SK-N-SH treated with all-trans-retinoic acid at 6 μM for 48 hours (cell line): ENCODE measurements at regions not wholly inside any gene's neighbourhood (a gene's known extent, or its start where the extent isn't known, plus 50 kb on each side); places are given as distances from the start of the nearest gene placed in this dataset.

Experiments
- ATAC-seq: fragments of 200-7000 bp; cut with Tn5 transposase; 3 replicates; pipeline ENCODE4 v1.9.1; 2020; ENCODE audit warnings: mild to moderate bottlenecking, moderate library complexity
- ARNTL ChIP-seq: fragments of 450-650 bp; formaldehyde crosslinking; IDR thresholded peaks from 2 replicates; pipeline ENCODE4 v1.5.0; 2020; ENCODE audit warnings: low read depth, mild to moderate bottlenecking, moderate library complexity, borderline replicate concordance
- BACH2 ChIP-seq: fragments of 250-450 bp; sonication (Bioruptor Pico); IDR thresholded peaks from 2 replicates; pipeline ENCODE4 v1.9.0; 2021; ENCODE audit warnings: mild to moderate bottlenecking, borderline replicate concordance
- CSDC2 ChIP-seq: fragments of 250-450 bp; sonication (Bioruptor Pico); IDR thresholded peaks from 2 replicates; pipeline ENCODE4 v1.5.0; 2020; ENCODE audit warnings: mild to moderate bottlenecking, moderate library complexity
- ESRRG ChIP-seq: fragments of 250-450 bp; sonication (Bioruptor Pico); IDR thresholded peaks from 2 replicates; pipeline ENCODE4 v1.6.1; 2021; ENCODE audit warnings: mild to moderate bottlenecking
- ISL1 ChIP-seq: fragments of 250-450 bp; sonication (Bioruptor Pico); IDR thresholded peaks from 2 replicates; pipeline ENCODE4 v2.1.2; 2022; ENCODE audit warnings: mild to moderate bottlenecking, moderate library complexity
- OSR1 ChIP-seq: fragments of 250-450 bp; sonication (Bioruptor Pico); IDR thresholded peaks from 2 replicates; pipeline ENCODE4 v1.8.0; 2022; ENCODE audit warnings: moderate library complexity, mild to moderate bottlenecking, inconsistent platforms
- PPARA ChIP-seq: fragments of 250-450 bp; sonication (Bioruptor Pico); IDR thresholded peaks from 2 replicates; pipeline ENCODE4 v1.5.0; 2020; ENCODE audit warnings: mild to moderate bottlenecking, borderline replicate concordance
- RARB ChIP-seq: fragments of 250-450 bp; sonication (Bioruptor Pico); IDR thresholded peaks from 2 replicates; pipeline ENCODE4 v1.8.0; 2021; ENCODE audit warnings: mild to moderate bottlenecking, moderate library complexity
- SNAI2 ChIP-seq: fragments of 250-450 bp; sonication (Bioruptor Pico); IDR thresholded peaks from 2 replicates; pipeline ENCODE4 v1.5.0; 2020; ENCODE audit warnings: mild to moderate bottlenecking, moderate library complexity
- TCF4 ChIP-seq: fragments of 250-450 bp; sonication (Bioruptor Pico); IDR thresholded peaks from 2 replicates; pipeline ENCODE4 v1.8.0; 2021; ENCODE audit warnings: mild to moderate bottlenecking, moderate library complexity, borderline replicate concordance
- TOX ChIP-seq: fragments of 250-450 bp; sonication (Bioruptor Pico); IDR thresholded peaks from 2 replicates; pipeline ENCODE4 v1.8.0; 2021; ENCODE audit warnings: mild to moderate bottlenecking, moderate library complexity, borderline replicate concordance
- ZC3H10 ChIP-seq: fragments of 250-450 bp; sonication (Bioruptor Pico); IDR thresholded peaks from 2 replicates; pipeline ENCODE4 v1.5.1; 2021; ENCODE audit warnings: mild to moderate bottlenecking, moderate library complexity
- ZFP3 ChIP-seq: fragments of 250-450 bp; sonication (Bioruptor Pico); IDR thresholded peaks from 2 replicates; pipeline ENCODE4 v1.5.0; 2020; ENCODE audit warnings: mild to moderate bottlenecking, moderate library complexity
- ZFP30 ChIP-seq: fragments of 450-650 bp; formaldehyde crosslinking; IDR thresholded peaks from 2 replicates; pipeline ENCODE4 v1.5.0; 2022; ENCODE audit warnings: mild to moderate bottlenecking, moderate library complexity
- ZNF565 ChIP-seq: fragments of 450-650 bp; formaldehyde crosslinking; conservative IDR thresholded peaks from 2 replicates; pipeline ENCODE4 v1.5.0; 2020; ENCODE audit warnings: low read depth, mild to moderate bottlenecking, moderate library complexity
- ZNF70 ChIP-seq: fragments of 450-650 bp; formaldehyde crosslinking; IDR thresholded peaks from 2 replicates; pipeline ENCODE4 v1.5.0; 2020; ENCODE audit warnings: mild to moderate bottlenecking, moderate library complexity
- ZNF8 ChIP-seq: fragments of 450-650 bp; formaldehyde crosslinking; IDR thresholded peaks from 2 replicates; pipeline ENCODE4 v1.5.0; 2020; ENCODE audit warnings: mild to moderate bottlenecking, moderate library complexity
- TF ChIP-seq, protein P1 (sequence below): fragments of 250-450 bp; sonication (Bioruptor Pico); IDR thresholded peaks from 2 replicates; pipeline ENCODE4 v1.8.0; 2020; ENCODE audit warnings: mild to moderate bottlenecking, moderate library complexity, borderline replicate concordance
- TF ChIP-seq, protein P2 (sequence below): fragments of 250-450 bp; sonication (Bioruptor Pico); IDR thresholded peaks from 2 replicates; pipeline ENCODE4 v1.8.0; 2021; ENCODE audit warnings: low read depth, mild to moderate bottlenecking, moderate library complexity, borderline replicate concordance
- TF ChIP-seq, protein P3 (sequence below): fragments of 250-450 bp; sonication (Bioruptor Pico); IDR thresholded peaks from 2 replicates; pipeline ENCODE4 v1.5.1; 2020; ENCODE audit warnings: low read depth, mild to moderate bottlenecking, moderate library complexity
- TF ChIP-seq, protein P4 (sequence below): fragments of 250-450 bp; sonication (Bioruptor Pico); IDR thresholded peaks from 2 replicates; pipeline ENCODE4 v1.5.0; 2020; ENCODE audit warnings: mild to moderate bottlenecking, moderate library complexity

DNA sequence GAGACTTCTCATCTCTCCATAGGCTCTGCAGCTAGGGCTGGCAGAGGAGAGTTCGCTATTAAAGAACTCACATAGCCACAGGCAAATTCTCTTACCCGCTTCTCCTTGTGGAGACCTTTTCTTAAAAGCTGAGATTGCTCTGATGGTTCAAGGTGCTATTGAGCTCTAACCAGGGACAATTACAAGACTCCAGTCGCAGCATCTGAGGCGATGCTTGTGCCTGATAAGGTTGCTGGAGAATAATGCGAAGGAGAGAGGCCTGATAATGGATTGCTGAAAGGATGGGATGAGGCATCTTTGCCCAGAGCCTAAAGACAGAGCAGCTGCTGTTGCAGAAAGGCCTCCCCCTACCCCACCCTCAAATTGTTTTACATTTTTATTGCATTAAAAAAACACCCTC is 244.5 kb upstream of the SOX14 start:
- TF ChIP-seq ZNF70 (CRISPR knock-in tag): no peak
- no peak for TF ChIP-seq RARB (CRISPR knock-in tag)
- TF ChIP-seq ZNF8 (CRISPR knock-in tag): no peak
- no peak for TF ChIP-seq ZNF565 (CRISPR knock-in tag)
- TF ChIP-seq PPARA (CRISPR knock-in tag): no peak
- no peak for TF ChIP-seq ZC3H10 (CRISPR knock-in tag)
- TF ChIP-seq, protein P1, sequence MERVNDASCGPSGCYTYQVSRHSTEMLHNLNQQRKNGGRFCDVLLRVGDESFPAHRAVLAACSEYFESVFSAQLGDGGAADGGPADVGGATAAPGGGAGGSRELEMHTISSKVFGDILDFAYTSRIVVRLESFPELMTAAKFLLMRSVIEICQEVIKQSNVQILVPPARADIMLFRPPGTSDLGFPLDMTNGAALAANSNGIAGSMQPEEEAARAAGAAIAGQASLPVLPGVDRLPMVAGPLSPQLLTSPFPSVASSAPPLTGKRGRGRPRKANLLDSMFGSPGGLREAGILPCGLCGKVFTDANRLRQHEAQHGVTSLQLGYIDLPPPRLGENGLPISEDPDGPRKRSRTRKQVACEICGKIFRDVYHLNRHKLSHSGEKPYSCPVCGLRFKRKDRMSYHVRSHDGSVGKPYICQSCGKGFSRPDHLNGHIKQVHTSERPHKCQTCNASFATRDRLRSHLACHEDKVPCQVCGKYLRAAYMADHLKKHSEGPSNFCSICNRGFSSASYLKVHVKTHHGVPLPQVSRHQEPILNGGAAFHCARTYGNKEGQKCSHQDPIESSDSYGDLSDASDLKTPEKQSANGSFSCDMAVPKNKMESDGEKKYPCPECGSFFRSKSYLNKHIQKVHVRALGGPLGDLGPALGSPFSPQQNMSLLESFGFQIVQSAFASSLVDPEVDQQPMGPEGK (CRISPR knock-in tag): no peak
- TF ChIP-seq, protein P2, sequence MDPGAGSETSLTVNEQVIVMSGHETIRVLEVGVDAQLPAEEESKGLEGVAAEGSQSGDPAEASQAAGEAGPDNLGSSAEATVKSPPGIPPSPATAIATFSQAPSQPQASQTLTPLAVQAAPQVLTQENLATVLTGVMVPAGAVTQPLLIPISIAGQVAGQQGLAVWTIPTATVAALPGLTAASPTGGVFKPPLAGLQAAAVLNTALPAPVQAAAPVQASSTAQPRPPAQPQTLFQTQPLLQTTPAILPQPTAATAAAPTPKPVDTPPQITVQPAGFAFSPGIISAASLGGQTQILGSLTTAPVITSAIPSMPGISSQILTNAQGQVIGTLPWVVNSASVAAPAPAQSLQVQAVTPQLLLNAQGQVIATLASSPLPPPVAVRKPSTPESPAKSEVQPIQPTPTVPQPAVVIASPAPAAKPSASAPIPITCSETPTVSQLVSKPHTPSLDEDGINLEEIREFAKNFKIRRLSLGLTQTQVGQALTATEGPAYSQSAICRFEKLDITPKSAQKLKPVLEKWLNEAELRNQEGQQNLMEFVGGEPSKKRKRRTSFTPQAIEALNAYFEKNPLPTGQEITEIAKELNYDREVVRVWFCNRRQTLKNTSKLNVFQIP: no peak
- ATAC-seq: no peak

DNA sequence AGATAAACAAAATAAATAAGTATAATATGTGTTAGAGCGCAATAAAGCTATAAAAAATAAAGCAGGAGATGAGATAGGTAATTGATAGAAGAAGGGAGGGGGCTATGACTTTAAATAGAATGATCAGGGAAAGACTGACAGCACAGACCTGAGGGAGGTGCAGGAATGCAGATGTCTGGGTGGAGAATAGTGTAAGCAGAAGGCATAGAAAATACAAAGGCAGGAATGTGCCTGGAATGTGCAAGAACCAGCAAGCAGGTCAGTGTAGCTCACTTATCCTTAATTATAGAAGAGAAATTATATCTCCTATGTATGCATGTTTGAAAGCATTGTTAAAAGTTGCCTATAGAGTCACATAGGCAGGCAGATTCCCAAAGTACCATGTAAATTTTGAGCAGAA is 239.4 kb upstream of the SOX14 start:
- ATAC-seq: no peak
- TF ChIP-seq ZNF70 (CRISPR knock-in tag) (no peak), TCF4 (no peak), SNAI2 (CRISPR knock-in tag) (no peak), ZFP30 (CRISPR knock-in tag) (no peak), ZNF8 (CRISPR knock-in tag) (no peak), RARB (CRISPR knock-in tag) (no peak), BACH2 (CRISPR knock-in tag) (no peak), ZC3H10 (CRISPR knock-in tag) (no peak), OSR1 (CRISPR knock-in tag) (no peak), ZNF565 (CRISPR knock-in tag) (no peak), ISL1 (CRISPR knock-in tag) (no peak), ESRRG (CRISPR knock-in tag) (no peak), ZFP3 (no peak), PPARA (CRISPR knock-in tag) (no peak), CSDC2 (CRISPR knock-in tag) (no peak)
- TF ChIP-seq, protein P3, sequence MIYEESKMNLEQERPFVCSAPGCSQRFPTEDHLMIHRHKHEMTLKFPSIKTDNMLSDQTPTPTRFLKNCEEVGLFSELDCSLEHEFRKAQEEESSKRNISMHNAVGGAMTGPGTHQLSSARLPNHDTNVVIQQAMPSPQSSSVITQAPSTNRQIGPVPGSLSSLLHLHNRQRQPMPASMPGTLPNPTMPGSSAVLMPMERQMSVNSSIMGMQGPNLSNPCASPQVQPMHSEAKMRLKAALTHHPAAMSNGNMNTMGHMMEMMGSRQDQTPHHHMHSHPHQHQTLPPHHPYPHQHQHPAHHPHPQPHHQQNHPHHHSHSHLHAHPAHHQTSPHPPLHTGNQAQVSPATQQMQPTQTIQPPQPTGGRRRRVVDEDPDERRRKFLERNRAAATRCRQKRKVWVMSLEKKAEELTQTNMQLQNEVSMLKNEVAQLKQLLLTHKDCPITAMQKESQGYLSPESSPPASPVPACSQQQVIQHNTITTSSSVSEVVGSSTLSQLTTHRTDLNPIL: no peak
- TF ChIP-seq, protein P1 (CRISPR knock-in tag): no peak
- TF ChIP-seq, protein P4, sequence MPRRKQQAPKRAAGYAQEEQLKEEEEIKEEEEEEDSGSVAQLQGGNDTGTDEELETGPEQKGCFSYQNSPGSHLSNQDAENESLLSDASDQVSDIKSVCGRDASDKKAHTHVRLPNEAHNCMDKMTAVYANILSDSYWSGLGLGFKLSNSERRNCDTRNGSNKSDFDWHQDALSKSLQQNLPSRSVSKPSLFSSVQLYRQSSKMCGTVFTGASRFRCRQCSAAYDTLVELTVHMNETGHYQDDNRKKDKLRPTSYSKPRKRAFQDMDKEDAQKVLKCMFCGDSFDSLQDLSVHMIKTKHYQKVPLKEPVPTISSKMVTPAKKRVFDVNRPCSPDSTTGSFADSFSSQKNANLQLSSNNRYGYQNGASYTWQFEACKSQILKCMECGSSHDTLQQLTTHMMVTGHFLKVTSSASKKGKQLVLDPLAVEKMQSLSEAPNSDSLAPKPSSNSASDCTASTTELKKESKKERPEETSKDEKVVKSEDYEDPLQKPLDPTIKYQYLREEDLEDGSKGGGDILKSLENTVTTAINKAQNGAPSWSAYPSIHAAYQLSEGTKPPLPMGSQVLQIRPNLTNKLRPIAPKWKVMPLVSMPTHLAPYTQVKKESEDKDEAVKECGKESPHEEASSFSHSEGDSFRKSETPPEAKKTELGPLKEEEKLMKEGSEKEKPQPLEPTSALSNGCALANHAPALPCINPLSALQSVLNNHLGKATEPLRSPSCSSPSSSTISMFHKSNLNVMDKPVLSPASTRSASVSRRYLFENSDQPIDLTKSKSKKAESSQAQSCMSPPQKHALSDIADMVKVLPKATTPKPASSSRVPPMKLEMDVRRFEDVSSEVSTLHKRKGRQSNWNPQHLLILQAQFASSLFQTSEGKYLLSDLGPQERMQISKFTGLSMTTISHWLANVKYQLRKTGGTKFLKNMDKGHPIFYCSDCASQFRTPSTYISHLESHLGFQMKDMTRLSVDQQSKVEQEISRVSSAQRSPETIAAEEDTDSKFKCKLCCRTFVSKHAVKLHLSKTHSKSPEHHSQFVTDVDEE (CRISPR knock-in tag): no peak
- TF ChIP-seq, protein P2: no peak

DNA sequence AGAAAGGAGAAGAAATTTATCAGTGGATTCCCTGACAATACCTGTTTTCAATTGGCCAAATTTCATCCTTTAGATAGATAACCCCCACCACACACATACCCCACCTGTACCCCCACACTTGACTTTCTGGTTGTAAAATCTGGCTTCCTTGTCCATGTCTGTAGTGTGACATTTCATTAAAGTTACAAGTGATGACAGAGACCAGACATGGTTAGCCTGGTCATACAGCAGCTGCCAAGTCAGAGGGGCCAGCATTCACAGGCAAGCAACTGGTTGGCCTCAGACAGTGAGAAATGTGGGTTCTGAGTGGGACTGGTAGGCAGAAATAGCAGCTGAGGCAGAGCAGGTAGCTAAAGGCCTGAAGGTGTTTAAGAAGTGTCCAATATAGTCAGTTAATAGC is 238.6 kb upstream of the SOX14 start:
- ATAC-seq: no peak
- TF ChIP-seq TOX (CRISPR knock-in tag) (no peak), CSDC2 (CRISPR knock-in tag) (no peak), TCF4 (no peak), ZFP30 (CRISPR knock-in tag) (no peak), OSR1 (CRISPR knock-in tag) (no peak), ZC3H10 (CRISPR knock-in tag) (no peak), PPARA (CRISPR knock-in tag) (no peak), ZNF70 (CRISPR knock-in tag) (no peak), BACH2 (CRISPR knock-in tag) (no peak), ARNTL (no peak), ZNF8 (CRISPR knock-in tag) (no peak), SNAI2 (CRISPR knock-in tag) (no peak), RARB (CRISPR knock-in tag) (no peak)
- TF ChIP-seq, protein P4 (CRISPR knock-in tag): no peak
- TF ChIP-seq, protein P3: no peak
